Fibroblast of lung (primary cell): ENCODE measurements at regions not wholly inside any gene's neighbourhood (a gene's known extent, or its start where the extent isn't known, plus 50 kb on each side); places are given as distances from the start of the nearest gene placed in this dataset.
A peak's percentile ranks its signal among the peaks of the same experiment; 100 is the strongest.

ENCODE experiments used
- DNase-seq, 2 donors: peaks; one replicate each; pipeline versions ENCODE4 v3.0.0 to v3.0.0-alpha.2; 2010; ENCODE audit warnings: low read depth in 2 of 2
- H2AFZ ChIP-seq: 2 replicates; pipeline ENCODE4 v1.5.1; 2012; ENCODE audit warnings: low read length, control low read depth, inconsistent platforms
- H3K27ac ChIP-seq: 2 replicates; pipeline ENCODE4 v1.5.1; 2011; ENCODE audit warnings: low read length, control low read depth; ENCODE audit not compliant: insufficient read depth
- H3K27me3 ChIP-seq: 2 replicates; pipeline ENCODE4 v1.5.1; 2011; ENCODE audit warnings: mild to moderate bottlenecking, low read length; ENCODE audit not compliant: control insufficient read depth, insufficient read depth
- H3K36me3 ChIP-seq: 2 replicates; pipeline ENCODE4 v1.5.1; 2011; ENCODE audit warnings: low read length; ENCODE audit not compliant: control insufficient read depth, insufficient read depth
- H3K4me1 ChIP-seq: 2 replicates; pipeline ENCODE4 v1.5.1; 2011; ENCODE audit warnings: low read length; ENCODE audit not compliant: control insufficient read depth, insufficient read depth; ENCODE audit errors: extremely low read depth
- H3K4me2 ChIP-seq: 2 replicates; pipeline ENCODE4 v1.5.1; 2011; ENCODE audit warnings: low read length, control low read depth; ENCODE audit not compliant: insufficient read depth; ENCODE audit errors: extremely low read depth
- H3K4me3 ChIP-seq, 4 experiments: fragments of 200-600 bp in 1 of 4; sonication (generic) in 1 of 4; replicated peaks in 1 of 4; 2 replicates each; pipeline ENCODE4 v1.5.1; 2011 to 2016; ENCODE audit warnings: low read length in 4 of 4, low read depth in 3 of 4, mild to moderate bottlenecking in 3 of 4, control low read depth in 2 of 4, inconsistent platforms in 1 of 4, mixed read lengths in 1 of 4; ENCODE audit not compliant: insufficient read depth in 1 of 4; ENCODE audit errors: control extremely low read depth in 1 of 4
- H3K79me2 ChIP-seq: 2 replicates; pipeline ENCODE4 v1.5.1; 2012; ENCODE audit warnings: mild to moderate bottlenecking, low read length, inconsistent platforms; ENCODE audit not compliant: control insufficient read depth, insufficient read depth
- H3K9ac ChIP-seq: 2 replicates; pipeline ENCODE4 v1.5.1; 2011; ENCODE audit warnings: mild to moderate bottlenecking, low read length, control low read depth; ENCODE audit not compliant: insufficient read depth
- H3K9me3 ChIP-seq: 2 replicates; pipeline ENCODE4 v1.5.1; 2012; ENCODE audit warnings: low read depth, low read length; ENCODE audit not compliant: control insufficient read depth, insufficient read depth
- H4K20me1 ChIP-seq: 2 replicates; pipeline ENCODE4 v1.5.1; 2011; ENCODE audit warnings: low read length; ENCODE audit not compliant: control insufficient read depth, insufficient read depth; ENCODE audit errors: extremely low read depth
- CTCF ChIP-seq, 2 donors: IDR thresholded peaks in 1 of 2; conservative IDR thresholded peaks in 1 of 2; 1 replicate in 1 of 2; 2 replicates in 1 of 2; pipeline ENCODE4 v1.5.1; 2011 to 2012; ENCODE audit warnings: low read length in 2 of 2, control low read depth in 1 of 2, inconsistent platforms in 1 of 2, low read depth in 1 of 2, mild to moderate bottlenecking in 1 of 2
- EZH2 ChIP-seq: IDR thresholded peaks from 2 replicates; pipeline ENCODE4 v1.5.1; 2012; ENCODE audit warnings: low read length, control low read depth, mild to moderate bottlenecking; ENCODE audit errors: missing control alignments

GRCh38 chr5:67902497-67902830 lies 313.1 kb upstream of the PIK3R1 start:
- H3K4me2 ChIP-seq, result no peak overlapping the region
- H3K27me3 ChIP-seq, result no peaks in the 10 kb centered on the region
- no peak overlapping the region for H3K4me3 ChIP-seq
- no peaks in the 10 kb centered on the region for H3K9me3 ChIP-seq
- H3K4me1 ChIP-seq, result no peaks in the 10 kb centered on the region
- TF ChIP-seq EZH2 (no peak), CTCF (conservative IDR thresholded peaks at IDR 0.05 in 1 of 2, IDR thresholded peaks at IDR 0.05 in 1 of 2; ENCODE audit: low read depth in 1 of 2, low read length in 2 of 2) (no peak)
- no peaks in the 10 kb centered on the region for H3K36me3 ChIP-seq
- H4K20me1 ChIP-seq, result no peaks in the 10 kb centered on the region
- no peak overlapping the region for H2AFZ ChIP-seq
- DNase-seq, result no peak
- H3K9ac ChIP-seq, result no peak overlapping the region
- no peaks in the 10 kb centered on the region for H3K79me2 ChIP-seq
- no peak overlapping the region for H3K27ac ChIP-seq

GRCh38 chr5:67901814-67902496 lies 313.6 kb upstream of the PIK3R1 start:
- TF ChIP-seq CTCF (conservative IDR thresholded peaks at IDR 0.05 in 1 of 2, IDR thresholded peaks at IDR 0.05 in 1 of 2; ENCODE audit: low read depth in 1 of 2, low read length in 2 of 2) (no peak), EZH2 (no peak)
- Histone ChIP-seq H3K27me3 (no peaks in the 10 kb centered on the region), H3K4me1 (no peaks in the 10 kb centered on the region), H3K79me2 (no peaks in the 10 kb centered on the region), H3K4me2 (no peak overlapping the region), H4K20me1 (no peaks in the 10 kb centered on the region), H3K9ac (no peak overlapping the region), H3K36me3 (no peaks in the 10 kb centered on the region), H3K27ac (no peak overlapping the region), H2AFZ (no peak overlapping the region), H3K9me3 (no peaks in the 10 kb centered on the region), H3K4me3 (no peak overlapping the region)
- no peak for DNase-seq

GRCh38 chr5:67900514-67900913 lies 315.0 kb upstream of the PIK3R1 start:
- TF ChIP-seq EZH2, result no peak
- no peak for TF ChIP-seq CTCF (conservative IDR thresholded peaks at IDR 0.05 in 1 of 2, IDR thresholded peaks at IDR 0.05 in 1 of 2; ENCODE audit: low read depth in 1 of 2, low read length in 2 of 2)
- H3K27me3 ChIP-seq, result no peaks in the 10 kb centered on the region

More at GRCh38 chr5:67900514-67900913, 315.0 kb upstream of the PIK3R1 start:
- peak; percentile 31 to 66 for DNase-seq
- Histone ChIP-seq H3K27ac (no peak overlapping the region), H3K4me1 (no peaks in the 10 kb centered on the region), H3K36me3 (no peaks in the 10 kb centered on the region), H3K4me3 (no peak overlapping the region), H3K79me2 (no peaks in the 10 kb centered on the region), H3K9ac (no peak overlapping the region), H3K9me3 (no peaks in the 10 kb centered on the region), H2AFZ (no peak overlapping the region), H3K4me2 (no peak overlapping the region), H4K20me1 (no peaks in the 10 kb centered on the region)
